Left renal cortex interstitium (tissue), 4 donors: ENCODE measurements at regions not wholly inside any gene's neighbourhood (a gene's known extent, or its start where the extent isn't known, plus 50 kb on each side); places are given as distances from the start of the nearest gene placed in this dataset.
"Not testable (repeated sequence)": the region's sequence is repeated elsewhere in the genome, so short reads cannot be mapped to it uniquely, and the experiment has no call there.

Experiments
- DNase-seq, 4 donors: peaks; one replicate each; pipeline ENCODE4 v3.0.0-alpha.2; 2013; ENCODE audit warnings: low read depth in 4 of 4, low spot score in 2 of 4, missing footprints in 1 of 4

GRCh38 chr4:75194180-75194579 is 261.3 kb downstream of the PARM1 start:
- DNase-seq: no peak

GRCh38 chr4:75192182-75192581 is 259.3 kb downstream of the PARM1 start:
- not testable (repeated sequence) for DNase-seq

- DNase-seq: no peak
These were observed 256.9 kb downstream of the PARM1 start for GRCh38 chr4:75189711-75190335.

- DNase-seq: no peak
These were observed 248.2 kb downstream of the PARM1 start for GRCh38 chr4:75180790-75181776.

GRCh38 chr4:75180217-75180616 is 247.3 kb downstream of the PARM1 start:
- DNase-seq: no peak

GRCh38 chr4:75179510-75179909 is 246.6 kb downstream of the PARM1 start:
- no peak for DNase-seq

- DNase-seq: no peak
These were observed 239.6 kb downstream of the PARM1 start for GRCh38 chr4:75172551-75172950.

GRCh38 chr4:75169427-75169826 is 236.5 kb downstream of the PARM1 start:
- DNase-seq: no peak

- DNase-seq: no peak
These were observed 236.1 kb downstream of the PARM1 start for GRCh38 chr4:75169020-75169419.

- DNase-seq: no peak
These were observed 235.6 kb downstream of the PARM1 start for GRCh38 chr4:75168548-75168947.

GRCh38 chr4:75165100-75165499 is 232.2 kb downstream of the PARM1 start:
- not testable (repeated sequence) for DNase-seq

- DNase-seq: no peak
These were observed 225.5 kb downstream of the PARM1 start for GRCh38 chr4:75158451-75158850.

- DNase-seq: no peak
These were observed 222.1 kb downstream of the PARM1 start for GRCh38 chr4:75154994-75155393.

- DNase-seq: no peak
These were observed 213.3 kb downstream of the PARM1 start for GRCh38 chr4:75146223-75146622.

GRCh38 chr4:75144475-75144874 is 211.6 kb downstream of the PARM1 start:
- DNase-seq: no peak

GRCh38 chr4:75142850-75143249 is 209.9 kb downstream of the PARM1 start:
- no peak for DNase-seq

- no peak for DNase-seq
These were observed 209.5 kb downstream of the PARM1 start for GRCh38 chr4:75142382-75142781.

- no peak for DNase-seq
These were observed 208.2 kb downstream of the PARM1 start for GRCh38 chr4:75141162-75141561.

- no peak for DNase-seq
These were observed 204.4 kb downstream of the PARM1 start for GRCh38 chr4:75137302-75137701.

- DNase-seq: no peak
These were observed 202.3 kb downstream of the PARM1 start for GRCh38 chr4:75135068-75135825.

GRCh38 chr4:75126870-75127269 is 194.0 kb downstream of the PARM1 start:
- not testable (repeated sequence) for DNase-seq
